Naive B cell (primary cell): ENCODE measurements at regions not wholly inside any gene's neighbourhood (a gene's known extent, or its start where the extent isn't known, plus 50 kb on each side); places are given as distances from the start of the nearest gene placed in this dataset.
"Not testable (repeated sequence)": the region's sequence is repeated elsewhere in the genome, so short reads cannot be mapped to it uniquely, and the experiment has no call there.

ENCODE experiments used
- ATAC-seq, 2 donors: fragments of 150-1000 bp; cut with Tn5 transposase; 2 replicates each; pipeline ENCODE4 v1.10.0; 2021; ENCODE audit warnings: low read depth in 2 of 2, mild to moderate bottlenecking in 2 of 2, moderate library complexity in 2 of 2
- DNase-seq: peaks from one replicate; pipeline ENCODE4 v3.0.0; 2022
- H3K27ac Mint-ChIP-seq, 6 donors: one replicate each; pipeline ENCODE4 v1.8.0; 2020 to 2022; ENCODE audit warnings: mild to moderate bottlenecking in 6 of 6, mixed read lengths in 6 of 6, moderate library complexity in 5 of 6, inconsistent platforms in 2 of 6
- H3K27me3 Mint-ChIP-seq, 3 donors: one replicate each; pipeline ENCODE4 v1.8.0; 2021 to 2022; ENCODE audit warnings: mixed read lengths in 3 of 3, mild to moderate bottlenecking in 1 of 3
- H3K36me3 Mint-ChIP-seq, 2 donors: one replicate each; pipeline ENCODE4 v1.8.0; 2020 to 2022; ENCODE audit warnings: mixed read lengths in 2 of 2, inconsistent platforms in 1 of 2, mild to moderate bottlenecking in 1 of 2
- H3K4me1 Mint-ChIP-seq, 3 donors: one replicate each; pipeline ENCODE4 v1.8.0; 2020 to 2022; ENCODE audit warnings: mixed read lengths in 3 of 3, inconsistent platforms in 1 of 3, mild to moderate bottlenecking in 1 of 3, moderate library complexity in 1 of 3
- H3K4me3 Mint-ChIP-seq, 8 donors: one replicate each; pipeline ENCODE4 v1.8.0; 2020 to 2022; ENCODE audit warnings: mild to moderate bottlenecking in 8 of 8, mixed read lengths in 8 of 8, moderate library complexity in 8 of 8, inconsistent platforms in 2 of 8
- H3K9me3 Mint-ChIP-seq, 7 donors: one replicate each; pipeline ENCODE4 v1.8.0; 2020 to 2022; ENCODE audit warnings: mixed read lengths in 7 of 7, mild to moderate bottlenecking in 5 of 7, inconsistent platforms in 2 of 7, moderate library complexity in 1 of 7

- not testable (repeated sequence) for DNase-seq, H3K4me1 Mint-ChIP-seq, ATAC-seq, H3K27ac Mint-ChIP-seq, H3K36me3 Mint-ChIP-seq, H3K4me3 Mint-ChIP-seq
- Mint-ChIP-seq H3K9me3 (peaks cover 0 to 13% (median 0%) of the 10 kb centered on the region in 7 donors), H3K27me3 (peaks cover 4 to 20% (median 7%) of the 10 kb centered on the region in 3 donors)
Measured at GRCh38 chr16:88161623-88162275, 210.5 kb downstream of the BANP start.

- not testable (repeated sequence) for ATAC-seq, H3K27ac Mint-ChIP-seq, DNase-seq, H3K4me1 Mint-ChIP-seq, H3K36me3 Mint-ChIP-seq, H3K4me3 Mint-ChIP-seq
- Mint-ChIP-seq H3K27me3 (peaks cover 4 to 20% (median 7%) of the 10 kb centered on the region in 3 donors), H3K9me3 (peaks cover 0 to 13% (median 0%) of the 10 kb centered on the region in 7 donors)
Measured at GRCh38 chr16:88162778-88163177, 211.5 kb downstream of the BANP start.

- not testable (repeated sequence) for H3K36me3 Mint-ChIP-seq, ATAC-seq
Measured at GRCh38 chr16:88164196-88165039, 213.2 kb downstream of the BANP start.

GRCh38 chr16:88165040-88165544 is 213.9 kb downstream of the BANP start:
- H3K27ac Mint-ChIP-seq, H3K4me3 Mint-ChIP-seq, DNase-seq, H3K4me1 Mint-ChIP-seq, ATAC-seq, H3K36me3 Mint-ChIP-seq: not testable (repeated sequence)
- Mint-ChIP-seq H3K27me3 (peaks cover under 1 to 20% (median 4%) of the 10 kb centered on the region in 3 donors), H3K9me3 (peaks cover 0 to 13% (median 0%) of the 10 kb centered on the region in 7 donors)

More at GRCh38 chr16:88164196-88165039, 213.2 kb downstream of the BANP start:
- DNase-seq, H3K4me1 Mint-ChIP-seq, H3K4me3 Mint-ChIP-seq: not testable (repeated sequence)
- peaks cover 0 to 13% (median 0%) of the 10 kb centered on the region in 7 donors for H3K9me3 Mint-ChIP-seq
- H3K27ac Mint-ChIP-seq: peak overlapping the region in 1 of 6 donors; percentile 3
- H3K27me3 Mint-ChIP-seq: peaks cover 4 to 20% (median 7%) of the 10 kb centered on the region in 3 donors

GRCh38 chr16:88165683-88166082 is 214.4 kb downstream of the BANP start:
- Mint-ChIP-seq H3K4me1 (peaks cover 7 to 10% (median 9%) of the 10 kb centered on the region in 3 donors), H3K27me3 (peaks cover 0 to 20% (median 7%) of the 10 kb centered on the region in 3 donors), H3K9me3 (peaks cover 0 to 13% (median 0%) of the 10 kb centered on the region in 7 donors)
- not testable (repeated sequence) for H3K4me3 Mint-ChIP-seq, DNase-seq, H3K27ac Mint-ChIP-seq, ATAC-seq, H3K36me3 Mint-ChIP-seq

- H3K4me3 Mint-ChIP-seq, DNase-seq, ATAC-seq, H3K36me3 Mint-ChIP-seq, H3K27ac Mint-ChIP-seq: not testable (repeated sequence)
- Mint-ChIP-seq H3K27me3 (peaks cover 0 to 20% (median 4%) of the 10 kb centered on the region in 3 donors), H3K9me3 (peaks cover 0 to 13% (median 0%) of the 10 kb centered on the region in 7 donors), H3K4me1 (peaks cover 9 to 12% (median 9%) of the 10 kb centered on the region in 3 donors)
Measured at GRCh38 chr16:88166209-88166773, 215.1 kb downstream of the BANP start.

GRCh38 chr16:88167798-88168556 is 214.8 kb upstream of the ZNF469 start:
- peaks cover 9 to 15% (median 12%) of the 10 kb centered on the region in 3 donors for H3K4me1 Mint-ChIP-seq

GRCh38 chr16:88168557-88168949 is 214.2 kb upstream of the ZNF469 start:
- H3K36me3 Mint-ChIP-seq: peaks cover 12 to 16% of the 10 kb centered on the region in 2 donors
- H3K27me3 Mint-ChIP-seq: peaks cover 3 to 23% (median 10%) of the 10 kb centered on the region in 3 donors
- DNase-seq, H3K4me3 Mint-ChIP-seq, ATAC-seq: not testable (repeated sequence)
- H3K4me1 Mint-ChIP-seq: peaks cover 9 to 15% (median 12%) of the 10 kb centered on the region in 3 donors
- peak overlapping the region in 5 of 6 donors; percentile 22 to 78 (median 70) for H3K27ac Mint-ChIP-seq
- peaks cover 6 to 20% (median 15%) of the 10 kb centered on the region in 7 donors for H3K9me3 Mint-ChIP-seq

More at GRCh38 chr16:88167798-88168556, 214.8 kb upstream of the ZNF469 start:
- Mint-ChIP-seq H3K27ac (peak overlapping the region in 2 of 6 donors; percentile 58 to 78), H3K36me3 (peaks cover 12 to 14% of the 10 kb centered on the region in 2 donors), H3K9me3 (peaks cover 4 to 22% (median 12%) of the 10 kb centered on the region in 7 donors), H3K27me3 (peaks cover 3 to 27% (median 10%) of the 10 kb centered on the region in 3 donors)
- ATAC-seq, DNase-seq, H3K4me3 Mint-ChIP-seq: not testable (repeated sequence)

GRCh38 chr16:88169136-88169830 is 213.5 kb upstream of the ZNF469 start:
- DNase-seq: peak; percentile 20
- Mint-ChIP-seq H3K27me3 (peaks cover 3 to 16% (median 10%) of the 10 kb centered on the region in 3 donors), H3K36me3 (peaks cover 12 to 16% of the 10 kb centered on the region in 2 donors), H3K27ac (peak overlapping the region in 4 of 6 donors; percentile 37 to 78 (median 50)), H3K9me3 (peaks cover 6 to 20% (median 10%) of the 10 kb centered on the region in 7 donors), H3K4me1 (peaks cover 9 to 15% (median 11%) of the 10 kb centered on the region in 3 donors)
- ATAC-seq, H3K4me3 Mint-ChIP-seq: not testable (repeated sequence)

- peaks cover 12 to 16% of the 10 kb centered on the region in 2 donors for H3K36me3 Mint-ChIP-seq
- not testable (repeated sequence) for ATAC-seq, DNase-seq
- H3K4me3 Mint-ChIP-seq: peak overlapping the region in 1 of 8 donors; percentile 44
- peaks cover 9 to 15% (median 11%) of the 10 kb centered on the region in 3 donors for H3K4me1 Mint-ChIP-seq
- peaks cover 3 to 13% (median 10%) of the 10 kb centered on the region in 3 donors for H3K27me3 Mint-ChIP-seq
- H3K9me3 Mint-ChIP-seq: peaks cover 6 to 20% (median 9%) of the 10 kb centered on the region in 7 donors
- peak overlapping the region in 5 of 6 donors; percentile 59 to 93 (median 85) for H3K27ac Mint-ChIP-seq
Measured at GRCh38 chr16:88169831-88170165, 213.0 kb upstream of the ZNF469 start.

- peaks cover 9 to 15% (median 11%) of the 10 kb centered on the region in 3 donors for H3K4me1 Mint-ChIP-seq
- H3K27ac Mint-ChIP-seq: peak overlapping the region; percentile 38 to 93 (median 88)
- DNase-seq (peak; percentile 58), ATAC-seq (peak; percentile 81 to 87)
- peaks cover 6 to 20% (median 9%) of the 10 kb centered on the region in 7 donors for H3K9me3 Mint-ChIP-seq
- peaks cover 3 to 13% (median 10%) of the 10 kb centered on the region in 3 donors for H3K27me3 Mint-ChIP-seq
- peaks cover 12 to 16% of the 10 kb centered on the region in 2 donors for H3K36me3 Mint-ChIP-seq
- H3K4me3 Mint-ChIP-seq: peak overlapping the region in 7 of 8 donors; percentile 68 to 87 (median 75)
Measured at GRCh38 chr16:88170528-88170991, 212.2 kb upstream of the ZNF469 start.
